Pancreas (tissue), 10 donors: ENCODE measurements at regions not wholly inside any gene's neighbourhood (a gene's known extent, or its start where the extent isn't known, plus 50 kb on each side); places are given as distances from the start of the nearest gene placed in this dataset.
"Not testable (repeated sequence)": the region's sequence is repeated elsewhere in the genome, so short reads cannot be mapped to it uniquely, and the experiment has no call there.

Source experiments
- ATAC-seq, 4 donors: fragments of 200-7000 bp; cut with Tn5 transposase; one replicate each; pipeline versions ENCODE4 v1.8.0 to v1.9.1; 2020; ENCODE audit warnings: mild to moderate bottlenecking in 4 of 4, moderate library complexity in 4 of 4
- DNase-seq, 6 donors: peaks; one replicate each; pipeline ENCODE4 v3.0.0-alpha.2; 2020
- FAIRE-seq: peaks from 2 replicates; lab custom pipeline; 2012; peaks lifted over from hg19 to GRCh38; lab: Jason Lieb, UNC
- H3K27ac ChIP-seq, 4 donors: fragments of 200-600 bp; sonication (generic); 1 replicate in 3 of 4; 2 replicates in 1 of 4; pipeline versions ENCODE4 v1.5.0 to v1.8.0; 2020
- H3K27me3 ChIP-seq, 4 donors: fragments of 200-600 bp; one replicate each; pipeline ENCODE4 v1.8.0; 2021
- H3K36me3 ChIP-seq, 3 donors: fragments of 200-600 bp; sonication (generic) in 1 of 3; one replicate each; pipeline versions ENCODE4 v1.5.0 to v1.8.0; 2020 to 2021
- H3K4me1 ChIP-seq, 3 donors: fragments of 200-600 bp; one replicate each; pipeline ENCODE4 v1.8.0; 2021
- H3K4me3 ChIP-seq, 4 donors: fragments of 200-600 bp; sonication (generic) in 2 of 4; one replicate each; pipeline versions ENCODE4 v1.5.0 to v1.8.0; 2020 to 2021
- H3K9me3 ChIP-seq, 4 donors: fragments of 200-600 bp; one replicate each; pipeline ENCODE4 v1.8.0; 2021
- WGBS, 2 donors: extraction: QIAGEN DNeasy Blood & Tissue Kit; methylation state at CpG; one replicate each; pipeline ENCODE4 v1.1.7; 2013; 5-methylcytosine and 5-hydroxymethylcytosine counted together
- intact Hi-C, 3 donors: fragments of 100-400 bp; cut with DNase I; formaldehyde crosslinking; loops; one replicate each; pipeline versions ENCODE4 v1.11.1 to v1.14.2; 2022
- TF ChIP-seq, protein P1 (sequence below), 4 donors: fragments of 200-600 bp; sonication (generic) in 3 of 4; IDR thresholded peaks; one replicate each; pipeline versions ENCODE4 v1.5.0 to v1.8.0; 2021; ENCODE audit warnings: antibody characterized with exemption in 4 of 4
- donor health status: healthy with polysubstance abuse.
- donor health status: DM: no; HTN: no; CAD: no; lungs with moderate emphysema.
- donor health status: DM: no; HTN: no; CAD: no.
- donor health status: control.
- donor health status: control.
- donor health status: Bipolar disorder and iron deficiency.
- donor health status: DM: yes; HTN: yes; CAD: no.
- donor health status: DM: no; HTN: no; CAD: no.
- donor health status: DM: no; HTN: no; CAD: no.
- donor health status: DM: yes; HTN: yes; CAD: no.

GRCh38 chr2:56583796-56584315, 400.1 kb downstream of the CCDC85A start:
- TF ChIP-seq, protein P1, sequence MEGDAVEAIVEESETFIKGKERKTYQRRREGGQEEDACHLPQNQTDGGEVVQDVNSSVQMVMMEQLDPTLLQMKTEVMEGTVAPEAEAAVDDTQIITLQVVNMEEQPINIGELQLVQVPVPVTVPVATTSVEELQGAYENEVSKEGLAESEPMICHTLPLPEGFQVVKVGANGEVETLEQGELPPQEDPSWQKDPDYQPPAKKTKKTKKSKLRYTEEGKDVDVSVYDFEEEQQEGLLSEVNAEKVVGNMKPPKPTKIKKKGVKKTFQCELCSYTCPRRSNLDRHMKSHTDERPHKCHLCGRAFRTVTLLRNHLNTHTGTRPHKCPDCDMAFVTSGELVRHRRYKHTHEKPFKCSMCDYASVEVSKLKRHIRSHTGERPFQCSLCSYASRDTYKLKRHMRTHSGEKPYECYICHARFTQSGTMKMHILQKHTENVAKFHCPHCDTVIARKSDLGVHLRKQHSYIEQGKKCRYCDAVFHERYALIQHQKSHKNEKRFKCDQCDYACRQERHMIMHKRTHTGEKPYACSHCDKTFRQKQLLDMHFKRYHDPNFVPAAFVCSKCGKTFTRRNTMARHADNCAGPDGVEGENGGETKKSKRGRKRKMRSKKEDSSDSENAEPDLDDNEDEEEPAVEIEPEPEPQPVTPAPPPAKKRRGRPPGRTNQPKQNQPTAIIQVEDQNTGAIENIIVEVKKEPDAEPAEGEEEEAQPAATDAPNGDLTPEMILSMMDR (IDR thresholded peaks at IDR 0.05), result no peak
- WGBS, 2 donors, result 65 to 79% methylated on average over 1 of the region's 1 CpG
- intact Hi-C loops, result no loop called here
- Histone ChIP-seq H3K27me3 (no peaks in the 10 kb centered on the region), H3K27ac (no peak overlapping the region), H3K4me1 (no peaks in the 10 kb centered on the region), H3K4me3 (no peak overlapping the region), H3K9me3 (no peaks in the 10 kb centered on the region), H3K36me3 (no peaks in the 10 kb centered on the region)
- no peak for DNase-seq
- no peak for FAIRE-seq
- ATAC-seq, result no peak

GRCh38 chr2:56587456-56587855, 403.7 kb downstream of the CCDC85A start:
- TF ChIP-seq, protein P1 (IDR thresholded peaks at IDR 0.05), result no peak
- Histone ChIP-seq H3K36me3 (no peaks in the 10 kb centered on the region), H3K9me3 (no peaks in the 10 kb centered on the region), H3K4me1 (no peaks in the 10 kb centered on the region), H3K27ac (no peak overlapping the region), H3K27me3 (no peaks in the 10 kb centered on the region), H3K4me3 (no peak overlapping the region)
- 57 to 72% methylated on average over 1 of the region's 1 CpG for WGBS, 2 donors
- FAIRE-seq, result no peak
- DNase-seq, result no peak
- intact Hi-C loops, result no loop called here
- no peak for ATAC-seq

GRCh38 chr2:56589194-56589593, 405.4 kb downstream of the CCDC85A start:
- TF ChIP-seq, protein P1 (IDR thresholded peaks at IDR 0.05), result no peak
- Histone ChIP-seq H3K27ac (no peak overlapping the region), H3K27me3 (no peaks in the 10 kb centered on the region), H3K9me3 (no peaks in the 10 kb centered on the region), H3K36me3 (no peaks in the 10 kb centered on the region), H3K4me1 (no peaks in the 10 kb centered on the region), H3K4me3 (no peak overlapping the region)
- DNase-seq, result no peak
- FAIRE-seq, result no peak
- no peak for ATAC-seq
- WGBS, 2 donors, result 47 to 61% methylated on average over 1 of the region's 1 CpG
- intact Hi-C loops, result no loop called here

- Histone ChIP-seq H3K4me3 (no peak overlapping the region), H3K36me3 (no peaks in the 10 kb centered on the region), H3K9me3 (no peaks in the 10 kb centered on the region), H3K27me3 (no peaks in the 10 kb centered on the region), H3K4me1 (no peaks in the 10 kb centered on the region), H3K27ac (no peak overlapping the region)
- FAIRE-seq, result no peak
- DNase-seq, result no peak
- intact Hi-C loops, result no loop called here
- TF ChIP-seq, protein P1 (IDR thresholded peaks at IDR 0.05), result no peak
- ATAC-seq, result no peak
Measured at GRCh38 chr2:56589835-56590234, 406.0 kb downstream of the CCDC85A start.

- no peaks in the 10 kb centered on the region for H3K36me3 ChIP-seq
- H3K4me3 ChIP-seq, result no peak overlapping the region
- no peaks in the 10 kb centered on the region for H3K4me1 ChIP-seq
- FAIRE-seq (no peak), DNase-seq (no peak), ATAC-seq (no peak)
- WGBS, 2 donors, result 43 to 55% methylated on average over 3 of the region's 3 CpGs
- no peaks in the 10 kb centered on the region for H3K27me3 ChIP-seq
- H3K9me3 ChIP-seq, result no peaks in the 10 kb centered on the region
- no peak overlapping the region for H3K27ac ChIP-seq
- TF ChIP-seq, protein P1 (IDR thresholded peaks at IDR 0.05), result no peak
- intact Hi-C loops, result no loop called here
Measured at GRCh38 chr2:56590611-56591010, 406.8 kb downstream of the CCDC85A start.

GRCh38 chr2:56606086-56606485, 422.3 kb downstream of the CCDC85A start:
- peak in 1 of 6 donors; percentile 18 for DNase-seq
- 56 to 71% methylated on average over 9 of the region's 9 CpGs for WGBS, 2 donors
- H3K27ac ChIP-seq, H3K9me3 ChIP-seq, H3K4me3 ChIP-seq, H3K36me3 ChIP-seq, intact Hi-C loops, ATAC-seq, H3K4me1 ChIP-seq, FAIRE-seq, H3K27me3 ChIP-seq: not testable (repeated sequence)
